GM18508 (cell line): ENCODE measurements at regions not wholly inside any gene's neighbourhood (a gene's known extent, or its start where the extent isn't known, plus 50 kb on each side); places are given as distances from the start of the nearest gene placed in this dataset.
"Not testable (repeated sequence)": the region's sequence is repeated elsewhere in the genome, so short reads cannot be mapped to it uniquely, and the experiment has no call there.

Source experiments
- ATAC-seq: cut with Tn5 transposase; IDR thresholded peaks from one replicate; pipeline ENCODE4 v1.9.1; 2021; ENCODE audit warnings: moderate number of reproducible peaks; ENCODE audit not compliant: insufficient read depth, unreplicated experiment

DNA sequence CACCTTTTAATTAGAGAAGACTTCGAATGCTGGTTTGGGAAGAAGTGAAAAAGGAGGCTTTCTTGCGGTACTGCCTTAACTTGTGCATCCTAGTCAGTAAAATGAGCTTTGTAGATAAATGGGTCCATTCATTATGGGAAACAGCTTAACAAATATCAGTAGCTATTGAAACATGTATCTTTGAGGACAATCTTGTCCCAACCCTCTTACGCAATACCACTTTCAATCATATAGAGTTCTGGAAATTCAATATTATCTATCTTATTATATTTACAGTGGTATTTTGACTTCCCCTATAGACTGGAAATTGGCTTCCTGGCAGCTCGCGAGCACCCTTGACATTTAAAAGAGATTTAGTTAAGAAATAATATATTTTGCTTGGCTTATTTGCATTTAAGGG, 565.8 kb upstream of the NUDT12 start:
- no peak for ATAC-seq

DNA sequence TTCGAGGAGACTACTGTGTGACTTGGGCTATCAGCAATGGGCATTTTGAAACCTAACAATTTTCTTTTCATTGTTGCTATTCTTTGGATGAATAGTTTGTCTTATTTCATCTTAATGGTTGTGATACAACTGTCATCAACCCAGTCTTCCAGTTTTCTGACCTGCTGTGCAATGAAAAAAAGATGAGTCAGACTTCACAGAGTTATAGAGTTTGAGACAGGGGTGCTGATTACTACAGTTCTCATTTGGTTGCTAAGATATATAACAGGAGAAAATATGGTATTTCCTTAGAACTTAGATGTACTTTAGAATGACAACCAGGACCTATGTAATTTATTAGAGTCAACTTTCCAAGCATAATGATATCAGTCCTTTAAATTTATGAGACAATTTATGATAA, 564.4 kb upstream of the NUDT12 start:
- ATAC-seq: no peak

DNA sequence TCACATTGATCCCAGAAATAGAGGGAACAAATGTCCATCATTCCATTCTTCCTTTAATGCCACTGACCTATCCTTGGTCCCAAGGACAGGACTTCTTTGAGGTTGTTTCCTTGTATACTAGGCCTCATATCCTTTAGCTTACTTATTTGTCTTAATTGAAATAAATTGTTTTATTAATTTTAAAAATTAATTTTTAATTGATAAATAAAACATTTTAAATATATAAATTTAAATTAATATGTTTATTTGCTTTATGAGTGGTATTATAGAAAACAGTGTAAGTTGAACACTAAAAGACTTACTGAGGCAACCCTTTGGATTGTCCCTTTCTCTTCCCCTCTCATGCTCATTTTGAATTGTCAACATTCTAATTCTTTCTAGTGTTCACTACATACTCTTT, 556.9 kb upstream of the NUDT12 start:
- no peak for ATAC-seq

DNA sequence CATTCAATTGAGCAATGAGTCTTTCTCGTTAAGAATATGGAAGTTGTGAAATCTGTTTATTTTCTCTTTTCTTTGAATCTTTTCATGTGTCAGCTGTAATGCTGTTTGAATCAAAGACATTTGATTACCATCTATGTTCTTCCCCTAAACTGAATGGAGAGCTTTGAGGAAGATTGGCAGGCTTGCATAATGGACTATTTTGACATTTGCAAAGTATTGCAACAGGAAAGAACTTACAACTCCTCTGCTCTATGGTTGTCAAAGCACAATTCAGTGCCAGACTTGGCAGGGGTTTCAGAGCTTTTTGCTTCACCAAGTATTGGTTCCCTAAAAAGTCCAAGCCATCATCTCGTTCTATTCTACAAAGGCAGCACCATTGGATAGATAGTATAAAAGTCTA, 549.0 kb upstream of the NUDT12 start:
- no peak for ATAC-seq

DNA sequence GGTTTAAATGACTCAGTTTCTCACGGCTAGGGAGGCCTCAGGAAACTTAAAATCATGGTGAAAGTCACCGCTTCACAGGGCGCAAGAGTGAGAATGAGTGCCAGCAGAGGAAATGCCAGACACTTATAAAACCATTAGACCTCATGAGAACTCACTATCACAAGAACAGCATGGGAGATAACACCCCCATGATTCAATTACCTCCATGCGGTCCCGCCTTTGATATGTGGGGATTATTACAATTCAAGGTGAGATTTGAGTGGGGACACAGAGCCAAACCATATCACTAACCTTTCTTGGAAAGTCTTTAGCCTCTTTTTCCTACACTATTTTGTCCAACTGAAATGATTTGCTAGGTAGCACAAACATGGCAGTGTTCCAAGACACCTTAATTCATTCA, 533.9 kb upstream of the NUDT12 start:
- no peak for ATAC-seq

DNA sequence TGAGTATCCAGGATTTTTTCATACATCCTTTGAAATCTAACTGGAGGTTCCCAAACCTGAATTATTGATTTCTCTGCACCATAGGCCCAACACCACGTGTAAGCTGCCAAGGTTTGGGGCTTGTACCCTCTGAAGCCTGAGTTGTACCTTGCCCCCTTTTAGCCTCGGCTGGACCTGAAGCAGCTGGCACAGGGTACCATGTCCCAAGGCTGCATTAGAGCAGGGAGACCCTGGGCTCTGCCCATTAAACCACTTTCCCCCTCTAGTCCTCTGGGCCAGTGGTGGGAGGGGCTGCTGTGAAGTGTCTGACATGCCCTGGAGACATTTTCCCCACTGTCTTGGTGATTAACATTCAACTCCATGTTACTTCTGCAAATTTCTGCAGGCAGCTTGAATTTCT, 532.9 kb upstream of the NUDT12 start:
- ATAC-seq: no peak

DNA sequence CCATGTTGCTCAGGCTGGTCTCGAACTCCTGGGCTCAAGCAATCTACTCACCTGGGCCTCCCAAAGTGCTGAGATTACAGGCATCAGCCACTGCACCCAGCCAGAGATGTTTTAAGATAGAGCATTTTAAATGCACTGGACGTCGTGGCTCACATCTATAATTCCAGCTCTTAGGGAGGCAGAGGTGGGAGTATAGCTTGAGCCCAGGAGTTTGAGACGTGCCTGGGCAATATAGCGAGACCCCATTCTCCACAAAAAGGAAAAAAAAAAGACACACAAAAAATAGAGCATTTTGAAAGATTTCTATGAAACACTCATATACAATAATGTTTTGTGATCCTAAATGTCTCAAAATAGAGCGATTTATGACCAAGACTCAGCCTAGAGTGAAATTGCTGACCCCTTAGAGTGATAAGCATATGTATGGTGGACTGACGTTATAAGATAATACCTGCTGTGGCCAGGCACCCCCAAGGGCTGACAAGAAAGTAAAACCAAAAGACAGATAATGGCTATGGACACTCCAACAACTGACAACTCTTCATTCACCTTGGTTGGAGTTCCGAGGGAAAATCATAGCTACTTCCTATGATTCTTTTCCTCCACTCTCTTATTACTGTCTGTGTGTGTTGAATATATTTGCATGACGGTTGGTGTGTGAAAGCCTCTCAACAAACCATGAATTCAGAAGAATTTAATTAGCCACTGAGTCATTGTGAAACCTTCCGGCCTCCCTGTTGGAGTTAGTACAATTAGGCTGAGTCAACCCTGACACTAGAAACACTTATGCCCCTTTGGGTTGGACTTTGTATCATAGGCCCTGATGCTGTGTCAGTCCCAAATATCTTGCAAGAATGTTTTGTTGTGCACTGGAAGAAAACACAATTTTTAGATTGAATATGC, 526.5 kb upstream of the NUDT12 start:
- no peak for ATAC-seq

DNA sequence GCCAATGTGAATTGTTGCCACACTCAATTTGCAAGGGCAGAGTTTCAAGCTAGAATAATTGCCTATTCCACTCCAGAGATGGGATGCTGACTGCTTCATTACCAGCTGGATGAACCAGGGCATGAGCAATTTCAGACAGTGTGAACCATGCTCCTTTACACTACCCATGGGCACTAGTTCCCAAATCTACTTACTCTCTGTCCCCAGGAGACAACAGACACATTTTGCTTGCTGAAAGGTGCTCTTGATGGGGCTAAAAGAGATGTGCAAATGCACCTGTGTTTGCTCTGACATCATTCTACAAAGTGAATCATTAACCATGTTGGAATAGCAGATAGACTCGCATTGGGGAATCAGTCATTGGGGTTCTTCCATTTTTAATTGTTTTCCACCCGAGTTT, 522.3 kb upstream of the NUDT12 start:
- ATAC-seq: no peak

DNA sequence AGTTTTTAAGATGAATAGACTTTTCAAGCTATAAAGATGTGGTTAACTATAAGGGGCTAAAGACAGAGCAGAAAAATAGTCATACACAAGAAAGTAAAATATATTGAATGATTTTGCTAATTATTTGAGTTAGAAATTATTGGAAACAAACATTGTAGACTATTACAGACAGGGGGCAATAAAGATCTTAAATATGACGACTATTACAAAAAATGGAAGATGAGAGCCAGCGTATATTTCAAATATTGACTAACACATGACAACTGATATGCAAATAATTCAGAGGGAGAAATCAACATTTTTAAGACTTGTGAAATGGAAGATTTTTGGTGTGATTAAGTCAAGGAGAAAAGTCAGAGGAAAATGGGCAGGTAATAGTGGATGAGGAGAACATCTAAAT, 520.2 kb upstream of the NUDT12 start:
- no peak for ATAC-seq

DNA sequence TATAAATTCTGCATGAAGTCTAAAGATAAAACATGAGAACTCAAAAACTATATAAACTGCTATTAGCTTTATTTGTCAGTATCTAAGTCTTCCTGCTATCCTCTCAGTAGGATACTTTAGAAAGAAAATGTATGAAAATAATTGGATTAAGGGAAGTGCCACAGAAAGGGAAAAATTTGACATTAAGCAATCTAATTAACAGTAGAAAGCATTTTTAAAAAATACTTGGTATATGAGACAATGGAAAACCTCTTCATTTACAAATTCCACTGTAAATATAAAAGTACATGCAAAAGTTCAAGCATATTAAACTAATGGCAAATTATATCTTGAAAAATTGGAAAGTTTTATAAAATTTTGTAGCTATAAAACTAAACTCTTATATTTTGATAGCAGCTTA, 518.6 kb upstream of the NUDT12 start:
- no peak for ATAC-seq

DNA sequence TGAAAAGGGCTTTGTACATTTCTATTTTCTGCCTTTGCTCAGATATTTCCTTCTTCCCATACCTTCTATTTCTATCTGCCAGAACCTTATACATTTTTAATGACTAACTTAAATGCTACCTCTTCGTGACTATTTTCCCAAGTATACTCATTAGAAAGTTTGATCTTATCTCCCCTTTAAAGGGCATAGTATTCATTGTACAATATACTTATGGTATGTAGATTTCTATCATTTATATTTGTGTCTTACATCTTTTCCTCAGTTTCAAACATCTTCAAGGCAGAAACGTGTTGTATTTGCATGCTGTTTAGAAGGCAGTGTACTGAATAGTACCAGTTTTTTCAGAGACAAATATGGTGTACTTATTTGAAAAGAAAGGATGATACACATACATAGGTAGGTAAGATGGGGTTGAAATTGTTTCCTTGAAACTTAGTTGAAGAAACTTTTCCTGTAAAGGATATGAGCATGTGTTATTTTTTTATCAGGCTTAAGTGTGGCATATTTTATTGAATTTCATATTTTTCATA, 518.1 kb upstream of the NUDT12 start:
- ATAC-seq: no peak

DNA sequence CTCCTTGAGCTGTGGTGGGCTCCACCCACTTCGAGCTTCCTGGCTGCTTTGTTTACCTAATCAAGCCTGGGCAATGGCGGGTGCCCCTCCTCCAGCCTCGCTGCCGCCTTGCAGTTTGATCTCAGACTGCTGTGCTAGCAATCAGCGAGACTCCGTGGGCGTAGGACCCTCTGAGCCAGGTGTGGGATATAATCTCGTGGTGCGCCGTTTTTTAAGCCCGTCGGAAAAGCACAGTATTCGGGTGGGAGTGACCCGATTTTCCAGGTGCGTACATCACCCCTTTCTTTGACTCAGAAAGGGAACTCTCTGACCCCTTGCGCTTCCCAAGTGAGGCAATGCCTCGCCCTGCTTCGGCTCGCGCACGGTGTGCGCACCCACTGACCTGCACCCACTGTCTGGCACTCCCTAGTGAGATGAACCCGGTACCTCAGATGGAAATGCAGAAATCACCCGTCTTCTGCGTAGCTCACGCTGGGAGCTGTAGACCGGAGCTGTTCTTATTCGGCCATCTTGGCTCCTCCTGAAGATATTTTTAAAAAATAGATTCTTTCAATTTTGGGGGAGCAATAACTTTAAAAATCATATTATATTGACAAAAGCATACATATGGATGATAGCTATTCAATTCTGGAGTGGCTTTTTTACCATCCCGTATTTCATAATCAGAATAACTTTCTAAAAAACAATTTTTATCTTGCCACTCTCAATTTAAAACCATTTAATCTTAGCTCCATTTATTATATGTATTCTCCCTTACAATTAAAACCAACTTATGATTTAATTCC, 517.5 kb upstream of the NUDT12 start:
- ATAC-seq: not testable (repeated sequence)

DNA sequence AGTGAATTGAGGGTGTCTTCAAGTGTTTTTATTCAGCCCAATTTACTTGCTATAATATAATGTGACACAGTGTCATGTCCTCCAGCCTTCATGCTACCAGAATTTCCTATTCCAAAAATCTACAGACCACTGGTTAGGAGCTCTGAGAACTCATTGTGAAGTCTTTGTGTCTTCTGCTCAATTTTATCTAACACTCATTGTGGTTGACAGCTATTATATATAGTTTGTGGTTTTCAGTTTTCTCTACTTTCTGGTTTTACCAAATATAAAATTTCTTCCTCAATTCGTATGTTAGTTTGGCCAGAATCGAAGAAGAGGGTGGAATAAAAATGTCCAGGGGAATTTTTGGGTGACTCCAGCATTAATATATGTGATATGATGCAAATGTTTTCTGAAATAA, 509.3 kb upstream of the NUDT12 start:
- ATAC-seq: no peak

DNA sequence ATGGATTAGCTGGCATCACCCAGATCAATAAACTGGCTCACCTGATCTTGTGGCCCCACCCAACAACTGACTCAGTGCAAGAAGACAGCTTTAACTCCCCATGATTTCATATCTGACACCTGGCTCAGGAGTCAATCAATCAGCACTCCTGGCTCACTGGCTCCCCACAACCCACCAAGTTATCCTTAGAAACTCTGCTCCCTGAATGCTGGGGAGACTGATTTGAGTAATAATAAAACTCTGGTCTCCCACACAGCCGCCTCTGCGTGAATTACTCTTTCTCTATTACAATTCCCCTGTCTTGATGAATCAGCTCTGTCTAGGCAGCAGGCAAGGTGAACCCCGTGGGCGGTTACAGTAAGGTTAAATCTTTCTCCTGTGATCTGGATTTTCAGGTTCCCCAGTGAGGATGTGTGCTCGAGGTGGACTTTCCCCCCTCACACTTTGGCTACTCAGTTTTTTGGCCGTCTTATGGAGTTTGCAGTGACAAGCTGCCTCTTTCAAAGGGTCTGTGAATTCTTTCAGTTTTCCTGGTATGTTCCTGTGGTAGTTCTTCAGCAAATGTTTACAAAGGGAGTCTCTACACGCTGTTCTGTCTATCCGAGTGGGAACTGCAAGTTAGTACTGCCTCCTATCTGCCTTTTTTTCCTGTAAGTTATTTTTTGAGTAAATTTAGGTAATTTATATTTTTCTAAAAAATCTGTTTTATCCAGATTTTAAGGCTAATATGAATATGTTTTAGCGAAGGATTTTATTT, 500.2 kb upstream of the NUDT12 start:
- ATAC-seq: no peak

DNA sequence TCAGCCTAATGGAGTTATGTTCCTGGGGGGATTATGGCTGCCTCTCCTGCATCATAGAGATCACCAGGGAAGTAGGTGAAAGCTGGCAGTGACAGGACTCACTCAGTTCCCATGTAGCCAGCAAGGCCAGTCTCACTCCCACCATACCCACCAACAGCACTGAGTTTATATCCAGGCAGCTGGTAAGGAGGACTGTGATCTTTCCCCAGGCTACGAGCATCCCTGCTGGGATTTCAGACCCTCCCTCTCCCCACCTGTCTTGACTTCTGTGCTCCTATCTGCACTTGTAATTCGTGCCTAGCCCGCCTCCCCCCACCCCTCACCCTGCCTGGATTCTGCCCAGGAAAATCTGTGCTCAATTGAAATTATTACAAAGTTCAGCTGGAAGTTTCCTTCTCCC, 499.1 kb upstream of the NUDT12 start:
- no peak for ATAC-seq

DNA sequence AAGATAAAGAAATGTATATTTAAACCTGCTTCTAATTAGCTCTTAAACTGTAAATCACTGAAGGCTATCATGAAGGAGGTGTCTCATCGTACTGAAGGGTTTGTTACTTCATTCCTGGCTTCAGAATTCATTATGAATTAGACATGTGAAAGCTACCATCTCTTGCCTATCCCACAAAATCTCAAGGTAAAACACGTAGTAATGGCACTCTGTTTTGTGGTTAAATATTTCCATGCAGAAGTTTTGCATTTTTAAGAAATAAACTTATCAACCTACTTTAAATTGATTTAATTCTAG, 490.7 kb upstream of the NUDT12 start:
- ATAC-seq: no peak

DNA sequence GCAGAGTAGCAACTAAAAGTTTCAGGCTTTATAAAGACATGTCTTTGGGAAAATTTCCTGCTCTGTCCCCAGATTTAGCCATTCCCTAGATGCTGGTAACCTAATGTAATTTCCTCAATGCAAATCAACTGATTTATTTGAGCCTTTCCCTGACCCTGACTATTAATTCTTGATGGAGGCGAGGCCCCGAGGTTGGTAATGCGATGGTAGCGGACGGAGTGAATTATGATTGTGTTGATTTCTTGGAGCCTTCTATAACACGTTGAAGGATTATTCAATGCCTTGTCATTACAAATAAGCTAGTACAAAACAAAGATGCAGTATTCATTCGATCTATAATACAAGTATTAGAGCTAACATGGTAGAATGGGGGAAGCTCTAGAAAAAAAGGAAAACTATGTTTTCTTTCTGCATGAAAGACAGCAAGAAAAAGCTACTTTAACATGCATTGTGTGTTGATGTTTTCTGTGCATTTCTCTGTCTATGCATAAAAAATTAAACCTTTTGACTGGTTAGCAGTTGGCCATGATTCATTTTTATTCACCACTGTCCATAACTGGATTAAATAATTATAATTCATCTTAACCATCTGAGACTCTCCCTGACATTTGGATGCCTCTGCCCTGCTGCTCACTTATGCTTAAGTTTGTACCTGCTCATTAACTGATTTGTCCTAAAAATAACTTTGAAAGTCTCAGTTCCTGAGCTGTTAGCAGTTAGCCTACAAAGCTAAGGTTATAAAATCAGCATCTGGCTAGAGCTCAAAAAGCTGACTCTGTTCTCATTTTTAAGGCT, 490.2 kb upstream of the NUDT12 start:
- ATAC-seq: no peak

DNA sequence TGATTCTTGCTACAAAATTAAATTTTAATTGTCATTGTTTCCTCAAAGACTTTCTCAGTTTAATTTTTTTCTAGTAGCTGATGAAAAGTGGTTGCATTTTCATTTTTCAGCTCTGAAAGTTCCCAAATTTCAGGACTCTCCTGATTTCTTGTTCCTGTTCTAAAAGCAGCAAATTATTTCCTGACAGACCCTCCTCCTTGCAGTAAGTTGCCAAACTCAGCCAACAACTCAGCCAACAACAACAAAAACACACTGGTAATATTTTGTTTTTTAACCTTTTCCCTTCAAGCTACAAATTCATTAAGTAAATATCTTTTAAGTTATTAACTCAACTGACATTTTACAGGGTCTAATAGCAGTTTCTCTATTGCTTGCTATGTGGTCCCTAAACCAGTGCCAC, 487.8 kb upstream of the NUDT12 start:
- ATAC-seq: no peak

DNA sequence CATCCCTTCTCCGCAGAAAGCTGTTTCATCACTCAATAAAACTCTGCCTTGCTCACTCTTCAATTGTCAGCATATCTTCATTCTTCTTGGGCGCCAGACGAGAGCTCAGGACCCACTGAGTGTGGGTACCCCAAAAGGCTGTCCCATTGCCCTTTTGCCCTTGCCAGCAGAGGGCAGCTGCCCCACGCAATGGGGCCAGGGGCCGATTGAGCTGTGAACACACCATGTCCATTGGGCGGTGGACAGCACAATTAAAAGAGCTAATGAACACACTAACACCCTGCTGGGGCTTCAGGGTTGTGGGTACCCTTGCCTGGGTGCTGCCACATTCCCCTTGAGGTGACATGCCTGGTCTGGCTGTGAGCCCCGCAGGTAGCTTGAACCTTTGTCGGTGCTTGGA, 487.2 kb upstream of the NUDT12 start:
- no peak for ATAC-seq

DNA sequence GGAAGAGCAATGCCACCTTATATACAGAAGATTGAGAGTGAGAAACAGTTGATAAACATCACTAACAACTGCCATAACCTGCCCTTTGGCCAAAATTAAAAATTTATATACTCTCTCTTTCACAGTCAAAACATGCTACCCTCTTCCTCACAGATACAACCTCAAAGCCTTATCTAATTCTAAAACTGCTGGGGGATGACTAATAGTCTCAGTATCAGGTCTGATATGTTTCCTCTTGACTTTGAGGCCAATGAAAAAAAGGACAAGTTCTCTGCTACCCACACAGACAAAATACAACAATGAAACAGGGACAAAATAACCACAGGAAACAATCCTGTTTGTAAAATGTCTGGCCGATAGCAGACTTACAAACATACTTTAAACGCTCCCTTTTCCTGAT, 485.6 kb upstream of the NUDT12 start:
- no peak for ATAC-seq
